D721Med (cell line): ENCODE measurements at regions not wholly inside any gene's neighbourhood (a gene's known extent, or its start where the extent isn't known, plus 50 kb on each side); places are given as distances from the start of the nearest gene placed in this dataset.
"Not testable (repeated sequence)": the region's sequence is repeated elsewhere in the genome, so short reads cannot be mapped to it uniquely, and the experiment has no call there.

Experiments used
- DNase-seq: peaks from one replicate; pipeline ENCODE4 v3.0.0; 2011; ENCODE audit warnings: low spot score; ENCODE audit not compliant: insufficient read length
- FAIRE-seq: peaks from 2 replicates; lab custom pipeline; 2011; peaks lifted over from hg19 to GRCh38; lab: Jason Lieb, UNC
- TF ChIP-seq, protein P1 (sequence below): IDR thresholded peaks from 2 replicates; pipeline ENCODE4 v1.5.1; 2012; ENCODE audit warnings: mild to moderate bottlenecking, control low read depth; ENCODE audit not compliant: insufficient read depth; ENCODE audit errors: missing control alignments

DNA sequence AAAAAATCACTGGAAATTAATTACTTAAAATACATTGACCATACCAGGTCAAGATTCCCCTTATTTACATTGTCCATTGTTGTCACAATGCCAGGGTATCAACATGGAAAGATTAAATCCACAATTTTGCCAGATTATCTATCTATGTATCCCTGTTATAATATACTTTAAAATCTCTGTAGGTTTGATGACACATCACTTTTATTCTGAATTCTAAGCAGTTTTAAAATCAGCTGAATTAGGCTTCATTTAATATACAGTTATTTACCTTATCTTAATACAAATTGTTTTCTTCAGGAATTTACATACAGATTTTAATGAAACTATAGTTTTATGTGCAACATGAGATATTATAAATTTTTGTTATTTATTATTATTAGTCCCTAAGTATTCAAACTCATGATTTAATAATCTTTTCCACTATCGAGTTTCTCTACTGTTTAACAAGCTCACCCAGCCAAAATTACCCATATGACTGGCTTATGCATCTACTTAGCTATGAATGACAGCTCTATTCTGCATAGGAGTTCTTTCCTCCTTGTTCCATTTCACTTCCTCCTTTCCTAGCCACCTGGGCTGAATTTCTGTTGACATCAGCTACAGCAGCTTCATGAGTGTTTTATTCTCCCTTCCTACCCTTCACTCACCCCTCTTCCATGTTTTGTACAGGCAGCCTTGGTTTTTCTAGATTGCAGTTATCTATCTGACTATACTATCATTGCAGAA, 654.2 kb upstream of the MAP3K7 start:
- no peak for DNase-seq

DNA sequence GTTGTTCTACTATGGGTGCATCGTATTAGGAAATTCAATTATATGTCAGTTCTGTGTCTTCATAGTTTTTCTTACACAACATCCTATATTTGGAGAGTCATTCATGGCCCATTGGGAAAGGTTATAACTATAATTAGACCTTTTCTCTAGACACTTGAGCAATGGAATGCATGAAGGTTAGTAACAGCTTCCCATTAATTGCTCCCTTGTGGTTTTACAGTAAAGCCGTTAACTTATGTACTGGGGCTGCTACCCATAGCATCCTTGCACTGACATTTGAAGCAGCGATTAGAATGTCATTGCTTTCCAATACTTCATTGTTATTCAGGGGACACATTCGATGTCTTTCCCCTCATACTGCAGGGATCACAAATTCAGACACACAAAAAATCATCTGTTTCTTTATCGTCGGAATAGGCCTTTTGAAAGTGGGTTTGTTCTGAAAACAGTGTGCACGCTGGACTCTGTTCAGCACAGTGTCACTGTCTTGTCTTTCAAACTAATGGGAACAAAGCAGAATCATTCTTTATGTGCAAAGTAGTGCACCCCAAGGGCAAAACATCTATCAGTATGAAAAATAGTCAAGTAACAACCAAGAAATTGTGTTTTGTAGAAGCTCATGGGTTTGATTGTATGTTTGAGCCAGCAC, 634.3 kb upstream of the MAP3K7 start:
- TF ChIP-seq, protein P1, sequence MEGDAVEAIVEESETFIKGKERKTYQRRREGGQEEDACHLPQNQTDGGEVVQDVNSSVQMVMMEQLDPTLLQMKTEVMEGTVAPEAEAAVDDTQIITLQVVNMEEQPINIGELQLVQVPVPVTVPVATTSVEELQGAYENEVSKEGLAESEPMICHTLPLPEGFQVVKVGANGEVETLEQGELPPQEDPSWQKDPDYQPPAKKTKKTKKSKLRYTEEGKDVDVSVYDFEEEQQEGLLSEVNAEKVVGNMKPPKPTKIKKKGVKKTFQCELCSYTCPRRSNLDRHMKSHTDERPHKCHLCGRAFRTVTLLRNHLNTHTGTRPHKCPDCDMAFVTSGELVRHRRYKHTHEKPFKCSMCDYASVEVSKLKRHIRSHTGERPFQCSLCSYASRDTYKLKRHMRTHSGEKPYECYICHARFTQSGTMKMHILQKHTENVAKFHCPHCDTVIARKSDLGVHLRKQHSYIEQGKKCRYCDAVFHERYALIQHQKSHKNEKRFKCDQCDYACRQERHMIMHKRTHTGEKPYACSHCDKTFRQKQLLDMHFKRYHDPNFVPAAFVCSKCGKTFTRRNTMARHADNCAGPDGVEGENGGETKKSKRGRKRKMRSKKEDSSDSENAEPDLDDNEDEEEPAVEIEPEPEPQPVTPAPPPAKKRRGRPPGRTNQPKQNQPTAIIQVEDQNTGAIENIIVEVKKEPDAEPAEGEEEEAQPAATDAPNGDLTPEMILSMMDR = no peak
- no peak for FAIRE-seq
- no peak for DNase-seq

More for the DNA sequence above, 654.2 kb upstream of the MAP3K7 start:
- TF ChIP-seq, protein P1 = no peak
- FAIRE-seq = no peak

DNA sequence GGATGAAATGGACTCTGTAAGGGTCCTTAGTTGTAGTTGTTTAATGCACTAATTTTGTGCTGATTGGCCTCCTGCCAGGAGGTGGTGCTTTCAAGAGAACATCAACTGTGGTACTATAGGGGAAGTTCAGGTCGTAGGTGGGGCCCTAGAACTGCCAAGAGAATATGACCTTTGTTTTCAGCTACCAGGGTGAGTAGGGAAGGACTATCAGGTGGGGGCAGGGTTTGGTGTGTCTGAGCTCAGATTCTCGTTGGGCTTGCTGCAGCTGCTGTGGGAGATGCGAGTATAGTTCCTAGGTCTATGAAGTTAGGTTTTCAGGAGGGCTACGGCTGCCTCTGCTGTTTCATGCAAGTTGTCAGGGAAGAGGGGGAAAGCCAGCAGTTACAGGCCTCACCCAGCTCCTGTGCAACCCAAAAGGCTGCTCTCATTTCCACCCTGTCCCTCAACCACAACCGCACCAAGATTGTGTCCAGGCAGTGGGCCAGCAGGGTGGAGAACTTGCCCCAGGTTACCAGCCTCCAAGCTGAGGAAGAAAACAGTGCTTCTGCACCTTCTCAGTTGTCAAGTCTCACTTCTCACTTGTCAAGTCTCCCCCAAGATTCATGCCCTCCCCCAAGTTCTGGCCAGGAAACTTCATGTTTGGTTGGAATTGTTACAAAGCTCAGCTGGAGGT, 626.5 kb upstream of the MAP3K7 start:
- TF ChIP-seq, protein P1 = no peak
- FAIRE-seq = no peak
- no peak for DNase-seq

DNA sequence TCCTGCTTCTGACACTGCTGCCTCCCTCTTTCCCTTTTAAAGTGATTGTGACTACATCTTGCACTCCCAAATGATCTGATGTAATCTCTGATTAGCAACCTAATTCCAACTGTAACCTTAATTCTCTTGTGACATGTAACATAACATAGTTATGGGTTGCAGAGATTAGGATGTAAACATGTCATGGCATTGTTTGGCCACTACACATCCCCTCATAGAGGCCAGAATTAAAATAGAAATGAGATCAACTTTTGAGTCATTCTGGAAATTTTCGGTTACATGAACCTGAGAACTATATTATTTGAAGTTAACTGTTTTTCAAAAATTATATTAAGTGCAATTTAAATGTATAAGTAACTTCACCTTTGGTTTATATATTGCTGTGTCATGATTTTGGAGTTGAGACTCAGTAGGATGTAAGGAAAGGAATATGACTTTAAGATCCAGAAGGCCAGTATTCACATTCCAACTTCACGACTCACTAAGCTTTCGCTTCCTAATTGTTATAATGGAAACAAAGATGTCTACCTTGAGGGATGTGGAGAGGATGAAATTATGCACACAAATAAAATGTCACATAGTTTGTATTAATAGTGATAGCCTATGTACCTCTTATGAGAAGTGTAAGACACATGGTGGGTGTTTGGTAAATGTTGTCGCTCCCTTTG, 611.9 kb upstream of the MAP3K7 start:
- TF ChIP-seq, protein P1 = no peak
- FAIRE-seq (no peak), DNase-seq (no peak)

DNA sequence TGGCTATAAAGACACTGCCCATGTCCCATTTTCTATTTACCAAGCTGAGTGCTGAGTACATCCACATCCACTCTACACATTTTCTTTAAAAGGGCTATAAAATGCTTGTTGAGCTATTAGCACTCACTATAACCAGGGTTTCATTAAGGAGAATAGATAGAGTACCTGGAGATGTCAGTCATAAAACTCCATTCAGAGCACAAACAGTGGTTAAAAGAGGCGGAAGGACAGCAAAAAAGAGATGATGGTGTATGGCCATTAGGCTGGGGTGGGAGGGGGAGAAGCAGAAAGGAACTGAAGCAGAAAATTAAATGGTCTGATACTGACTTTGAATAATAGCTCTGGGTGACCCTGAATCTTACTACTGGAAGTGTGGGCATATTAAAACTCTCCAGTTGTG, 609.9 kb upstream of the MAP3K7 start:
- TF ChIP-seq, protein P1 = no peak
- no peak for DNase-seq

DNA sequence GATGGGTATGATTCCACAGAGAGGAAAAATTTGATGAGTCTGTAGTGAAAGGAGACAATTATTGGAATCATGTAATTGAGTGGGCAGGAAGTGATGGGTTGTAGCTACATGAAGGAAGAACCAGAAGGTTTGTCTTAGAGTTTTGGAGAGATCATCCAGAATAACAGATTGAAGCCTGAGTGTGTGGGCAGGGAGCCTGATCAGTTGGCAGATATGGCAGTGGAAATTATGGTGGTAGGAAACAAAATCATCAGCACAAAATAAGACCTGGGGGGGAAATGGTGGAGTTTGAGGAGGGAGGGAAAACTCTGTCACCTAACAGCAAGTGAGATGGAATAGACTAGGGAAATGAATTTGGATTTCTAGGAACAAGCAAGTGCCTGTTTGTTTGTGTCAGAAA, 606.6 kb upstream of the MAP3K7 start:
- TF ChIP-seq, protein P1 = no peak
- DNase-seq = no peak
- no peak for FAIRE-seq

More for the DNA sequence above, 609.9 kb upstream of the MAP3K7 start:
- no peak for FAIRE-seq

DNA sequence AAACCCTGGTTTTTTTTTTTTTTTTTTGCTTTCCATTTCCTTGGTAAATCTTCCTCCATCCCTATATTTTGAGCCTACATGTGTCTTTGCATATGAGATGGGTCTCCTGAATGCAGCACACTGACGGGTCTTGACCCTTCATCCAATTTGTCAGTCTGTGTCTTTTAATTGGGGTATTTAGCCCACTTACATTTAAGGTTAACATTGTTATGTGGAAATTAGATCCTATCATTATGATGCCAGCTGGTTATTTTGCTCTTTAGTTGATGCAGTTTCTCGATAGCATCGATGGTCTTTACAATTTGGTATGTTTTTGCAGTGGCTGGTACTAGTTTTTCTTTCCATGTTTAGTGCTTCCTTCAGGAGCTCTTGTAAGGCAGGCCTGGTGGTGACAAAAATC, 603.2 kb upstream of the MAP3K7 start:
- not testable (repeated sequence) for DNase-seq, FAIRE-seq
